K562 (cell line): ENCODE measurements at regions not wholly inside any gene's neighbourhood (a gene's known extent, or its start where the extent isn't known, plus 50 kb on each side); places are given as distances from the start of the nearest gene placed in this dataset.

Experiments used
- C11orf30 ChIP-seq: fragments of 450-650 bp; IDR thresholded peaks from 2 replicates; pipeline ENCODE4 v1.6.1; 2016; ENCODE audit warnings: low read depth, mild to moderate bottlenecking
- CBFB ChIP-seq: sonication (generic); formaldehyde crosslinking; IDR thresholded peaks from 2 replicates; pipeline ENCODE4 v1.4.0; 2020; ENCODE audit warnings: mild to moderate bottlenecking, missing genetic modification reagents
- CCAR2 ChIP-seq: fragments of 200-400 bp; formaldehyde crosslinking; IDR thresholded peaks from 2 replicates; pipeline ENCODE4 v1.6.1; 2017; ENCODE audit warnings: mild to moderate bottlenecking, low read depth, low read length
- CEBPB ChIP-seq: fragments of 450-650 bp; IDR thresholded peaks from 2 replicates; pipeline ENCODE4 v1.6.1; 2016; ENCODE audit warnings: missing genetic modification characterization, missing compliant biosample characterization
- ETV6 ChIP-seq, 3 experiments: fragments of 150-350 bp in 1 of 3; sonication (generic) in 1 of 3; formaldehyde crosslinking in 1 of 3; IDR thresholded peaks; 2 replicates each; pipeline versions ENCODE4 v1.6.1 to v1.8.0; 2014 to 2022; ENCODE audit warnings: borderline replicate concordance in 2 of 3, low read depth in 2 of 3, antibody characterized with exemption in 1 of 3, low read length in 1 of 3, mild to moderate bottlenecking in 1 of 3, missing genetic modification reagents in 1 of 3
- MEF2A ChIP-seq: IDR thresholded peaks from 2 replicates; pipeline ENCODE4 v1.6.1; 2011; ENCODE audit warnings: low read depth, mild to moderate bottlenecking, low read length, moderate library complexity; ENCODE audit not compliant: control insufficient read depth
- NFYB ChIP-seq: IDR thresholded peaks from 2 replicates; pipeline ENCODE4 v1.6.1; 2011; ENCODE audit warnings: mild to moderate bottlenecking, moderate library complexity; ENCODE audit not compliant: insufficient read length; ENCODE audit errors: extremely low read depth
- NR2F6 ChIP-seq: fragments of 450-650 bp; formaldehyde crosslinking; IDR thresholded peaks from 2 replicates; pipeline ENCODE4 v1.4.0; 2020; ENCODE audit warnings: mild to moderate bottlenecking
- POLR2A ChIP-seq: fragments of 450-650 bp; conservative IDR thresholded peaks from 2 replicates; pipeline ENCODE4 v1.6.1; 2016
- SP1 ChIP-seq: sonication (generic); formaldehyde crosslinking; IDR thresholded peaks from 2 replicates; pipeline ENCODE4 v1.8.1; 2022; ENCODE audit warnings: mild to moderate bottlenecking, missing genetic modification reagents
- ZNF175 ChIP-seq: fragments of 200-800 bp; sonication (Bioruptor generic); IDR thresholded peaks from 2 replicates; pipeline ENCODE4 v1.6.1; 2016; ENCODE audit warnings: low read depth, mild to moderate bottlenecking, missing genetic modification characterization, missing compliant biosample characterization
- TF ChIP-seq, protein P1 (sequence below), 3 experiments: IDR thresholded peaks in 2 of 3; conservative IDR thresholded peaks in 1 of 3; 2 replicates each; pipeline ENCODE4 v1.5.1; 2011 to 2012; ENCODE audit warnings: low read length in 3 of 3, mild to moderate bottlenecking in 3 of 3, control low read depth in 2 of 3, improper control_type of control experiment in 1 of 3, inconsistent platforms in 1 of 3, low read depth in 1 of 3, mixed read lengths in 1 of 3, moderate library complexity in 1 of 3; ENCODE audit not compliant: insufficient read depth in 2 of 3
- TF ChIP-seq, protein P2 (sequence below): fragments of 250-450 bp; sonication (Bioruptor Pico); IDR thresholded peaks from 2 replicates; pipeline ENCODE4 v1.4.0; 2020; ENCODE audit warnings: mild to moderate bottlenecking, moderate library complexity

DNA sequence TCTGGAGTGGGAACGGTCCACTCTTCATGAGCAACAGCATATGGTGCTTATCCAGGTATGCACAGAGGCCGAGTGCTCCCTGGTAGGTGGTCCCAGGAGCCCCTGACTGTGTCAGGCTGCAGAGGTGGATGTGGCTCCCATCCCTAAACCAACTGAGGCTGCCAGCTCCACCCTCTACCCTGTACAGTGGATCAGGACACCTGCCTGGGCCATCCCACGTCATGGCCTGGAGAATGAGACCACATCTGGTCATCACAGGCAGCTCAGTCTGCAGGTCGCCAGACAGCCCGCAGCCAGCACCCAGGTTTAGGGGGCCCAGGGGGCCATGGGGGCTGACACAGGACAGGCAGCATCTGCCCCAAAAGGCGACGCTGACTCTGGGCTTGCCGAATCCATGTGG, 100.3 kb upstream of the TMEM18 start:
- no peak for TF ChIP-seq CEBPB (tag)
- no peak for TF ChIP-seq NR2F6 (CRISPR knock-in tag)
- TF ChIP-seq, protein P1, sequence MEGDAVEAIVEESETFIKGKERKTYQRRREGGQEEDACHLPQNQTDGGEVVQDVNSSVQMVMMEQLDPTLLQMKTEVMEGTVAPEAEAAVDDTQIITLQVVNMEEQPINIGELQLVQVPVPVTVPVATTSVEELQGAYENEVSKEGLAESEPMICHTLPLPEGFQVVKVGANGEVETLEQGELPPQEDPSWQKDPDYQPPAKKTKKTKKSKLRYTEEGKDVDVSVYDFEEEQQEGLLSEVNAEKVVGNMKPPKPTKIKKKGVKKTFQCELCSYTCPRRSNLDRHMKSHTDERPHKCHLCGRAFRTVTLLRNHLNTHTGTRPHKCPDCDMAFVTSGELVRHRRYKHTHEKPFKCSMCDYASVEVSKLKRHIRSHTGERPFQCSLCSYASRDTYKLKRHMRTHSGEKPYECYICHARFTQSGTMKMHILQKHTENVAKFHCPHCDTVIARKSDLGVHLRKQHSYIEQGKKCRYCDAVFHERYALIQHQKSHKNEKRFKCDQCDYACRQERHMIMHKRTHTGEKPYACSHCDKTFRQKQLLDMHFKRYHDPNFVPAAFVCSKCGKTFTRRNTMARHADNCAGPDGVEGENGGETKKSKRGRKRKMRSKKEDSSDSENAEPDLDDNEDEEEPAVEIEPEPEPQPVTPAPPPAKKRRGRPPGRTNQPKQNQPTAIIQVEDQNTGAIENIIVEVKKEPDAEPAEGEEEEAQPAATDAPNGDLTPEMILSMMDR (IDR thresholded peaks at IDR 0.05 in 2 of 3, conservative IDR thresholded peaks at IDR 0.05 in 1 of 3; ENCODE audit: insufficient read depth in 2 of 3, low read depth in 1 of 3, low read length in 3 of 3) = no peak
- TF ChIP-seq POLR2A = no peak
- no peak for TF ChIP-seq MEF2A
- TF ChIP-seq, protein P2, sequence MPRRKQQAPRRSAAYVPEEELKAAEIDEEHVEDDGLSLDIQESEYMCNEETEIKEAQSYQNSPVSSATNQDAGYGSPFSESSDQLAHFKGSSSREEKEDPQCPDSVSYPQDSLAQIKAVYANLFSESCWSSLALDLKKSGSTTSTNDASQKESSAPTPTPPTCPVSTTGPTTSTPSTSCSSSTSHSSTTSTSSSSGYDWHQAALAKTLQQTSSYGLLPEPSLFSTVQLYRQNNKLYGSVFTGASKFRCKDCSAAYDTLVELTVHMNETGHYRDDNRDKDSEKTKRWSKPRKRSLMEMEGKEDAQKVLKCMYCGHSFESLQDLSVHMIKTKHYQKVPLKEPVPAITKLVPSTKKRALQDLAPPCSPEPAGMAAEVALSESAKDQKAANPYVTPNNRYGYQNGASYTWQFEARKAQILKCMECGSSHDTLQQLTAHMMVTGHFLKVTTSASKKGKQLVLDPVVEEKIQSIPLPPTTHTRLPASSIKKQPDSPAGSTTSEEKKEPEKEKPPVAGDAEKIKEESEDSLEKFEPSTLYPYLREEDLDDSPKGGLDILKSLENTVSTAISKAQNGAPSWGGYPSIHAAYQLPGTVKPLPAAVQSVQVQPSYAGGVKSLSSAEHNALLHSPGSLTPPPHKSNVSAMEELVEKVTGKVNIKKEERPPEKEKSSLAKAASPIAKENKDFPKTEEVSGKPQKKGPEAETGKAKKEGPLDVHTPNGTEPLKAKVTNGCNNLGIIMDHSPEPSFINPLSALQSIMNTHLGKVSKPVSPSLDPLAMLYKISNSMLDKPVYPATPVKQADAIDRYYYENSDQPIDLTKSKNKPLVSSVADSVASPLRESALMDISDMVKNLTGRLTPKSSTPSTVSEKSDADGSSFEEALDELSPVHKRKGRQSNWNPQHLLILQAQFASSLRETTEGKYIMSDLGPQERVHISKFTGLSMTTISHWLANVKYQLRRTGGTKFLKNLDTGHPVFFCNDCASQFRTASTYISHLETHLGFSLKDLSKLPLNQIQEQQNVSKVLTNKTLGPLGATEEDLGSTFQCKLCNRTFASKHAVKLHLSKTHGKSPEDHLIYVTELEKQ (CRISPR knock-in tag) = no peak
- no peak for TF ChIP-seq CCAR2
- TF ChIP-seq SP1 = no peak
- no peak for TF ChIP-seq ETV6 (IDR thresholded peaks at IDR 0.05; ENCODE audit: borderline replicate concordance in 1 of 2, low read depth in 2 of 2, low read length in 1 of 2)
- TF ChIP-seq ETV6 (CRISPR knock-in tag; IDR thresholded peaks at IDR 0.05; ENCODE audit: borderline replicate concordance) = no peak
- TF ChIP-seq ZNF175 (CRISPR knock-in tag) = no peak
- TF ChIP-seq C11orf30 = no peak
- no peak for TF ChIP-seq CBFB
- no peak for TF ChIP-seq NFYB
